ENCODE measurements at regions not wholly inside any gene's neighbourhood (a gene's known extent, or its start where the extent isn't known, plus 50 kb on each side); places are given as distances from the start of the nearest gene placed in this dataset.

DNA sequence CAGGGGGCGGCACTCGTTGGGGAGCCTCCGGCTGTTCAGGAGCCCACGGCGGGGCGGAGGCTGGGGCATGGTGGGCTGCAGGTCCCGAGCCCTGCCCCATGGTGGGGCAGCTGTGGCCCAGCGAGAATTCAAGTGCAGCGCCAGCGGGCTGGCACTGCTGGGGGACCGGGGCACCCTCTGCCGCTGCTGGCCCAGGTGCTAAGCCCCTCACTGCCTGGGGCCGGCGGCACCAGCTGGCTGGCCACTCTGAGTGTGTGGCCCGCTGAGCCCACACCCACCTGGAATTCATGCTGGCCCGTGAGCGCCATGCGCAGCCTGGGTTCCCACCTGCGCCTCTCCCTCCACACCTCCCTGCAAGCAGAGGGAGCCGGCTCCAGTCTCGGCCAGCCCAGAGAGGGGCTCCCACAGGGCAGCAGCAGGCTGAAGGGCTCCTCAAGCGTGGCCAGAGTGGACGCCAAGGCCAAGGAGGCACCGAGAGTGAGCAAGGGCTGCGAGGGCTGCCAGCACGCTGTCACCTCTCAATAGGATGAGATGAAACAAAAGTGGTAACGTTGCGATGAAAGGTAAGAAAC, 464.9 kb downstream of the PCDH7 start:
- TF ChIP-seq, protein P1, sequence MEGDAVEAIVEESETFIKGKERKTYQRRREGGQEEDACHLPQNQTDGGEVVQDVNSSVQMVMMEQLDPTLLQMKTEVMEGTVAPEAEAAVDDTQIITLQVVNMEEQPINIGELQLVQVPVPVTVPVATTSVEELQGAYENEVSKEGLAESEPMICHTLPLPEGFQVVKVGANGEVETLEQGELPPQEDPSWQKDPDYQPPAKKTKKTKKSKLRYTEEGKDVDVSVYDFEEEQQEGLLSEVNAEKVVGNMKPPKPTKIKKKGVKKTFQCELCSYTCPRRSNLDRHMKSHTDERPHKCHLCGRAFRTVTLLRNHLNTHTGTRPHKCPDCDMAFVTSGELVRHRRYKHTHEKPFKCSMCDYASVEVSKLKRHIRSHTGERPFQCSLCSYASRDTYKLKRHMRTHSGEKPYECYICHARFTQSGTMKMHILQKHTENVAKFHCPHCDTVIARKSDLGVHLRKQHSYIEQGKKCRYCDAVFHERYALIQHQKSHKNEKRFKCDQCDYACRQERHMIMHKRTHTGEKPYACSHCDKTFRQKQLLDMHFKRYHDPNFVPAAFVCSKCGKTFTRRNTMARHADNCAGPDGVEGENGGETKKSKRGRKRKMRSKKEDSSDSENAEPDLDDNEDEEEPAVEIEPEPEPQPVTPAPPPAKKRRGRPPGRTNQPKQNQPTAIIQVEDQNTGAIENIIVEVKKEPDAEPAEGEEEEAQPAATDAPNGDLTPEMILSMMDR (IDR thresholded peaks at IDR 0.05) = no peak
- no peak for TF ChIP-seq POLR2A (IDR thresholded peaks at IDR 0.05)

Measured in right lobe of liver (tissue), 4 donors.